ENCODE measurements at regions not wholly inside any gene's neighbourhood (a gene's known extent, or its start where the extent isn't known, plus 50 kb on each side); places are given as distances from the start of the nearest gene placed in this dataset.

- Histone ChIP-seq H2AFZ (replicated peaks) (no peak overlapping the region), H3K79me2 (ENCODE audit: low read depth) (no peaks in the 10 kb centered on the region), H3F3A (ENCODE audit: low read depth) (no peaks in the 10 kb centered on the region), H3K9ac (no peak overlapping the region), H3K36me3 (no peaks in the 10 kb centered on the region), H3K27me3 (no peaks in the 10 kb centered on the region), H4K20me1 (ENCODE audit: low read depth) (no peaks in the 10 kb centered on the region), H3K9me3 (ENCODE audit: low read depth) (no peaks in the 10 kb centered on the region), H3K27ac (no peak overlapping the region), H3K4me1 (no peaks in the 10 kb centered on the region), H3K4me2 (no peak overlapping the region), H3K4me3 (no peak overlapping the region)
- H3K4me1 Mint-ChIP-seq = no peaks in the 10 kb centered on the region
- H3K36me3 Mint-ChIP-seq = no peaks in the 10 kb centered on the region
- TF ChIP-seq CTCF (IDR thresholded peaks at IDR 0.05) = no peak
- TF ChIP-seq EZH2 (IDR thresholded peaks at IDR 0.05) = no peak
- TF ChIP-seq EZH2phosphoT487 (IDR thresholded peaks at IDR 0.05) = no peak
- peaks cover 2% of the 10 kb centered on the region for H3K27me3 Mint-ChIP-seq (ENCODE audit: insufficient read depth, low read depth)
- H3K27ac Mint-ChIP-seq = no peak overlapping the region
- no peak overlapping the region for H3K4me3 Mint-ChIP-seq
- DNase-seq (ENCODE audit: low spot score) = no peak
- H3K9me3 Mint-ChIP-seq = no peaks in the 10 kb centered on the region
Observed at GRCh38 chr3:99094606-99095005, 193.1 kb upstream of the DCBLD2 start.

- H3K27me3 ChIP-seq = no peaks in the 10 kb centered on the region
- no peak overlapping the region for H3K9ac ChIP-seq
- no peaks in the 10 kb centered on the region for H3K79me2 ChIP-seq (ENCODE audit: low read depth)
- H3K4me1 ChIP-seq = no peaks in the 10 kb centered on the region
- no peak overlapping the region for H3K4me3 ChIP-seq
- Mint-ChIP-seq H3K9me3 (no peaks in the 10 kb centered on the region), H3K4me3 (no peak overlapping the region), H3K4me1 (no peaks in the 10 kb centered on the region), H3K36me3 (no peaks in the 10 kb centered on the region), H3K27me3 (ENCODE audit: insufficient read depth, low read depth) (no peaks in the 10 kb centered on the region), H3K27ac (no peak overlapping the region)
- H2AFZ ChIP-seq (replicated peaks) = no peak overlapping the region
- no peaks in the 10 kb centered on the region for H3K36me3 ChIP-seq
- no peak overlapping the region for H3K27ac ChIP-seq
- H3K4me2 ChIP-seq = no peak overlapping the region
- H4K20me1 ChIP-seq (ENCODE audit: low read depth) = no peaks in the 10 kb centered on the region
- DNase-seq (ENCODE audit: low spot score) = no peak
- TF ChIP-seq EZH2 (IDR thresholded peaks at IDR 0.05) (no peak), CTCF (IDR thresholded peaks at IDR 0.05) (no peak), EZH2phosphoT487 (IDR thresholded peaks at IDR 0.05) (no peak)
- no peaks in the 10 kb centered on the region for H3F3A ChIP-seq (ENCODE audit: low read depth)
- H3K9me3 ChIP-seq (ENCODE audit: low read depth) = no peaks in the 10 kb centered on the region
Observed at GRCh38 chr3:99087277-99087676, 185.8 kb upstream of the DCBLD2 start.

- Histone ChIP-seq H3K9me3 (ENCODE audit: low read depth) (no peaks in the 10 kb centered on the region), H3F3A (ENCODE audit: low read depth) (no peaks in the 10 kb centered on the region), H3K9ac (no peak overlapping the region), H3K79me2 (ENCODE audit: low read depth) (no peaks in the 10 kb centered on the region), H2AFZ (replicated peaks) (no peak overlapping the region), H3K27me3 (no peaks in the 10 kb centered on the region), H4K20me1 (ENCODE audit: low read depth) (no peaks in the 10 kb centered on the region), H3K4me2 (no peak overlapping the region), H3K36me3 (no peaks in the 10 kb centered on the region), H3K4me1 (no peaks in the 10 kb centered on the region), H3K4me3 (no peak overlapping the region), H3K27ac (no peak overlapping the region)
- TF ChIP-seq EZH2phosphoT487 (IDR thresholded peaks at IDR 0.05) (no peak), CTCF (IDR thresholded peaks at IDR 0.05) (no peak), EZH2 (IDR thresholded peaks at IDR 0.05) (no peak)
- DNase-seq (ENCODE audit: low spot score) = no peak
- no peaks in the 10 kb centered on the region for H3K9me3 Mint-ChIP-seq
- no peak overlapping the region for H3K27ac Mint-ChIP-seq
- no peaks in the 10 kb centered on the region for H3K36me3 Mint-ChIP-seq
- no peak overlapping the region for H3K4me3 Mint-ChIP-seq
- no peaks in the 10 kb centered on the region for H3K27me3 Mint-ChIP-seq (ENCODE audit: insufficient read depth, low read depth)
- no peaks in the 10 kb centered on the region for H3K4me1 Mint-ChIP-seq
Observed at GRCh38 chr3:99084826-99085225, 183.3 kb upstream of the DCBLD2 start.

GRCh38 chr3:99084156-99084555, 182.7 kb upstream of the DCBLD2 start:
- H3K4me1 ChIP-seq = no peaks in the 10 kb centered on the region
- H3F3A ChIP-seq (ENCODE audit: low read depth) = no peaks in the 10 kb centered on the region
- H3K9ac ChIP-seq = no peak overlapping the region
- H4K20me1 ChIP-seq (ENCODE audit: low read depth) = no peaks in the 10 kb centered on the region
- H3K4me1 Mint-ChIP-seq = no peaks in the 10 kb centered on the region
- H3K9me3 Mint-ChIP-seq = no peaks in the 10 kb centered on the region
- H3K36me3 ChIP-seq = no peaks in the 10 kb centered on the region
- H3K9me3 ChIP-seq (ENCODE audit: low read depth) = no peaks in the 10 kb centered on the region
- no peak overlapping the region for H3K27ac Mint-ChIP-seq
- no peaks in the 10 kb centered on the region for H3K27me3 ChIP-seq
- H3K27me3 Mint-ChIP-seq (ENCODE audit: insufficient read depth, low read depth) = no peaks in the 10 kb centered on the region
- no peaks in the 10 kb centered on the region for H3K36me3 Mint-ChIP-seq
- no peak for TF ChIP-seq CTCF (IDR thresholded peaks at IDR 0.05)
- TF ChIP-seq EZH2 (IDR thresholded peaks at IDR 0.05) = no peak
- TF ChIP-seq EZH2phosphoT487 (IDR thresholded peaks at IDR 0.05) = no peak
- H3K4me3 ChIP-seq = no peak overlapping the region
- DNase-seq (ENCODE audit: low spot score) = no peak
- H3K27ac ChIP-seq = no peak overlapping the region
- no peak overlapping the region for H3K4me3 Mint-ChIP-seq
- H3K79me2 ChIP-seq (ENCODE audit: low read depth) = no peaks in the 10 kb centered on the region
- no peak overlapping the region for H3K4me2 ChIP-seq
- no peak overlapping the region for H2AFZ ChIP-seq (replicated peaks)

Data from neural progenitor cell (in vitro differentiated cells).